ENCODE measurements at regions not wholly inside any gene's neighbourhood (a gene's known extent, or its start where the extent isn't known, plus 50 kb on each side); places are given as distances from the start of the nearest gene placed in this dataset.

- POLR2A ChIA-PET = no interaction called here
- BruUV-seq (replicated peaks) = no TSS peak
- TF ChIP-seq, protein P1, sequence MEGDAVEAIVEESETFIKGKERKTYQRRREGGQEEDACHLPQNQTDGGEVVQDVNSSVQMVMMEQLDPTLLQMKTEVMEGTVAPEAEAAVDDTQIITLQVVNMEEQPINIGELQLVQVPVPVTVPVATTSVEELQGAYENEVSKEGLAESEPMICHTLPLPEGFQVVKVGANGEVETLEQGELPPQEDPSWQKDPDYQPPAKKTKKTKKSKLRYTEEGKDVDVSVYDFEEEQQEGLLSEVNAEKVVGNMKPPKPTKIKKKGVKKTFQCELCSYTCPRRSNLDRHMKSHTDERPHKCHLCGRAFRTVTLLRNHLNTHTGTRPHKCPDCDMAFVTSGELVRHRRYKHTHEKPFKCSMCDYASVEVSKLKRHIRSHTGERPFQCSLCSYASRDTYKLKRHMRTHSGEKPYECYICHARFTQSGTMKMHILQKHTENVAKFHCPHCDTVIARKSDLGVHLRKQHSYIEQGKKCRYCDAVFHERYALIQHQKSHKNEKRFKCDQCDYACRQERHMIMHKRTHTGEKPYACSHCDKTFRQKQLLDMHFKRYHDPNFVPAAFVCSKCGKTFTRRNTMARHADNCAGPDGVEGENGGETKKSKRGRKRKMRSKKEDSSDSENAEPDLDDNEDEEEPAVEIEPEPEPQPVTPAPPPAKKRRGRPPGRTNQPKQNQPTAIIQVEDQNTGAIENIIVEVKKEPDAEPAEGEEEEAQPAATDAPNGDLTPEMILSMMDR (IDR thresholded peaks at IDR 0.05; ENCODE audit: insufficient read depth in 1 of 2, low read depth in 1 of 2, low read length in 1 of 2, severe bottlenecking in 1 of 2, unreplicated experiment in 1 of 2) = no peak
- H3K27me3 ChIP-seq (replicated peaks; ENCODE audit: control insufficient read depth, insufficient read depth, low read length) = no peaks in the 10 kb centered on the region
- H3K4me1 Mint-ChIP-seq (ENCODE audit: low read depth, unreplicated experiment) = no peaks in the 10 kb centered on the region
- no peak overlapping the region for H3K27ac Mint-ChIP-seq (ENCODE audit: unreplicated experiment)
- DNase-seq = no peak
- H3K27me3 Mint-ChIP-seq (ENCODE audit: insufficient read depth, unreplicated experiment) = no peaks in the 10 kb centered on the region
- no peaks in the 10 kb centered on the region for H3K9me3 Mint-ChIP-seq (ENCODE audit: unreplicated experiment)
- no peaks in the 10 kb centered on the region for H3K36me3 ChIP-seq (ENCODE audit: control insufficient read depth, insufficient read depth, low read length)
- intact Hi-C loops (cut with micrococcal nuclease; ENCODE audit: unreplicated experiment) = no loop called here
- CTCF ChIA-PET = interaction anchor here (0.6 kb wide), 1 partner anchor 100 kb away, joined by 3 read pairs; no protein-coding TSS in a partner anchor
- no peaks in the 10 kb centered on the region for H3K36me3 Mint-ChIP-seq (ENCODE audit: insufficient read depth, unreplicated experiment)
- no peaks in the 10 kb centered on the region for H3K9me3 ChIP-seq
- H3K4me3 ChIP-seq (ENCODE audit: low read depth, low read length) = no peak overlapping the region
- no peak overlapping the region for H3K4me3 Mint-ChIP-seq (ENCODE audit: unreplicated experiment)
- H3K4me1 ChIP-seq = no peaks in the 10 kb centered on the region
Observed at GRCh38 chr13:34467450-34468083, 474.5 kb upstream of the NBEA start.

DNA sequence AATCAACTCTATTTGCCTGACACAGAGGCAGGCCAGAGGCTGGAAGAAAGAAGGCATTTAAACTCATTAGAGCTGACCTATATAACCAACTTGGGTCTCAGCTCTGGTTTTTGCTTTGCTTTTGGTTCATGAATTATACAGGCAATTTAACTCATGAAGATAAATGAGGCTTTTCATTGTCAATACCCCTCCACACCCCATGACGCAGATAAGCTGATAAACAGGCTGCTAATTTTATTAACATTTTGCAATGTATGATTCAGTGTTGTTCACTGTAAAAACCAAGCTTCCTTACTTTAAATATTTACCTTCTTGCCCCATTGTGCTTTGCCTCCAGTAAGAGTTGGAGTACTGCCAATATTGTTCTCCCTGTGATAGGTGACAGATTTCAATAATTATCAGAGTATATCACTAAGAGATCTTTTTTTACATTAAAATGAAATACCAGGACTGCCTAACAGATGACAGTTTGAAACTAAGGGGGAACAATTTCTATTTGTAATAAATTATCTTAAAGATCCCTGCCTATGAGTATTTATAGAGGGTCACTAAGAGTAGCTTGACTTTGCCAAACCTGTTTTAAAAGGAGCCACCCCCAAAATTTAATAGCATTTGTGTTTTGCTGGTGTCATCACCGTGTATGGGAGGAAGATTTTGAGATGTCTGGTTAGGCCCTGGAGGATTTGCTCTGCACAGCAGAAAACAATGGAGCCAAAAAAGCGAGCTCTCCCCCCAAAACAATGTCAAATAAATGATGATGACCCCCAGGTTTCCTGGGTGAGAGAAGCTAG is 472.7 kb upstream of the NBEA start:
- Mint-ChIP-seq H3K27me3 (ENCODE audit: insufficient read depth, unreplicated experiment) (no peaks in the 10 kb centered on the region), H3K27ac (ENCODE audit: unreplicated experiment) (no peak overlapping the region), H3K4me1 (ENCODE audit: low read depth, unreplicated experiment) (no peaks in the 10 kb centered on the region), H3K4me3 (ENCODE audit: unreplicated experiment) (no peak overlapping the region), H3K36me3 (ENCODE audit: insufficient read depth, unreplicated experiment) (no peaks in the 10 kb centered on the region), H3K9me3 (ENCODE audit: unreplicated experiment) (no peaks in the 10 kb centered on the region)
- Histone ChIP-seq H3K27me3 (replicated peaks; ENCODE audit: control insufficient read depth, insufficient read depth, low read length) (no peaks in the 10 kb centered on the region), H3K36me3 (ENCODE audit: control insufficient read depth, insufficient read depth, low read length) (no peaks in the 10 kb centered on the region), H3K4me1 (no peaks in the 10 kb centered on the region), H3K4me3 (ENCODE audit: low read depth, low read length) (no peak overlapping the region), H3K9me3 (no peaks in the 10 kb centered on the region)
- BruUV-seq (replicated peaks) = no TSS peak
- no peak for DNase-seq
- intact Hi-C loops (cut with micrococcal nuclease; ENCODE audit: unreplicated experiment) = no loop called here
- ChIA-PET POLR2A (no interaction called here), CTCF (no interaction called here)
- TF ChIP-seq, protein P1 (IDR thresholded peaks at IDR 0.05; ENCODE audit: insufficient read depth in 1 of 2, low read depth in 1 of 2, low read length in 1 of 2, severe bottlenecking in 1 of 2, unreplicated experiment in 1 of 2) = no peak

GRCh38 chr13:34474187-34474868 is 467.7 kb upstream of the NBEA start:
- no peaks in the 10 kb centered on the region for H3K36me3 Mint-ChIP-seq (ENCODE audit: insufficient read depth, unreplicated experiment)
- Histone ChIP-seq H3K9me3 (no peaks in the 10 kb centered on the region), H3K4me1 (no peaks in the 10 kb centered on the region), H3K36me3 (ENCODE audit: control insufficient read depth, insufficient read depth, low read length) (no peaks in the 10 kb centered on the region), H3K4me3 (ENCODE audit: low read depth, low read length) (no peak overlapping the region), H3K27me3 (replicated peaks; ENCODE audit: control insufficient read depth, insufficient read depth, low read length) (no peaks in the 10 kb centered on the region)
- H3K9me3 Mint-ChIP-seq (ENCODE audit: unreplicated experiment) = no peaks in the 10 kb centered on the region
- no peak overlapping the region for H3K4me3 Mint-ChIP-seq (ENCODE audit: unreplicated experiment)
- H3K4me1 Mint-ChIP-seq (ENCODE audit: low read depth, unreplicated experiment) = no peaks in the 10 kb centered on the region
- ChIA-PET CTCF (no interaction called here), POLR2A (no interaction called here)
- TF ChIP-seq, protein P1 (IDR thresholded peaks at IDR 0.05; ENCODE audit: insufficient read depth in 1 of 2, low read depth in 1 of 2, low read length in 1 of 2, severe bottlenecking in 1 of 2, unreplicated experiment in 1 of 2) = no peak
- no TSS peak for BruUV-seq (replicated peaks)
- DNase-seq = no peak
- no peak overlapping the region for H3K27ac Mint-ChIP-seq (ENCODE audit: unreplicated experiment)
- intact Hi-C loops (cut with micrococcal nuclease; ENCODE audit: unreplicated experiment) = no loop called here
- H3K27me3 Mint-ChIP-seq (ENCODE audit: insufficient read depth, unreplicated experiment) = no peaks in the 10 kb centered on the region

Data from Caco-2 (cell line).